ENCODE measurements at regions not wholly inside any gene's neighbourhood (a gene's known extent, or its start where the extent isn't known, plus 50 kb on each side); places are given as distances from the start of the nearest gene placed in this dataset.

- Histone ChIP-seq H3K4me1 (ENCODE audit: insufficient read depth, insufficient read length) (no peaks in the 10 kb centered on the region), H3K27me3 (ENCODE audit: insufficient read depth, insufficient read length) (no peaks in the 10 kb centered on the region), H3K36me3 (ENCODE audit: insufficient read depth, insufficient read length, low read length) (no peaks in the 10 kb centered on the region), H3K9me3 (ENCODE audit: insufficient read depth, low read length) (no peaks in the 10 kb centered on the region), H3K9ac (ENCODE audit: insufficient read length, low read depth) (no peak overlapping the region), H3K4me3 (ENCODE audit: insufficient read length, low read depth) (no peak overlapping the region)
- TF ChIP-seq YY1 (IDR thresholded peaks at IDR 0.05; ENCODE audit: insufficient read depth, insufficient read length), result no peak
- no peak for TF ChIP-seq ZNF274 (IDR thresholded peaks at IDR 0.05; ENCODE audit: low read depth, low read length)
- TF ChIP-seq SUZ12 (IDR thresholded peaks at IDR 0.05; ENCODE audit: extremely low read depth, insufficient read depth, insufficient read length), result no peak
- DNase-seq (ENCODE audit: low read depth, low spot score), result no peak
Measured at GRCh38 chr18:2448565-2449151, 122.6 kb downstream of the METTL4 start.

DNA sequence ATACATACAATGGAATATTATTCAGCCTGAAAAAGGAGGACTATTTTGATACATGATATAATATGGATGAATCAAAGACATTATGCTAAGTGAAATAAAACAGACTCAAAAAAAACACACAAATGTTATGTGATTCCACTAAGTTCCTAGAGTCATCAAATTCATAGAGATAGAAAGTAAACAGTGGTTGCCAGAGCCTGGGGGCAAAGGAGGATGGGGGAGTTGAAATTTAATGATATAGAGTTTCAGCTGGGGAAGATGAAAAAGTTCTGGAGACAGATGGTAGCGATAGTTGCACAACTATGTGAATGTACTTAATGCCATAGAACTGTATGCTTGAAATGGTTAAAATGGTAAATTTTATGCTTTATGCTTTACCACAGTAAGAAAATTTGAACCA is 119.7 kb downstream of the METTL4 start:
- no peak overlapping the region for H3K4me3 ChIP-seq (ENCODE audit: insufficient read length, low read depth)
- H3K9me3 ChIP-seq (ENCODE audit: insufficient read depth, low read length), result no peaks in the 10 kb centered on the region
- TF ChIP-seq ZNF274 (IDR thresholded peaks at IDR 0.05; ENCODE audit: low read depth, low read length) (no peak), SUZ12 (IDR thresholded peaks at IDR 0.05; ENCODE audit: extremely low read depth, insufficient read depth, insufficient read length) (no peak), YY1 (IDR thresholded peaks at IDR 0.05; ENCODE audit: insufficient read depth, insufficient read length) (no peak)
- no peak for DNase-seq (ENCODE audit: low read depth, low spot score)
- H3K27me3 ChIP-seq (ENCODE audit: insufficient read depth, insufficient read length), result no peaks in the 10 kb centered on the region
- H3K9ac ChIP-seq (ENCODE audit: insufficient read length, low read depth), result no peak overlapping the region
- H3K36me3 ChIP-seq (ENCODE audit: insufficient read depth, insufficient read length, low read length), result no peaks in the 10 kb centered on the region
- no peaks in the 10 kb centered on the region for H3K4me1 ChIP-seq (ENCODE audit: insufficient read depth, insufficient read length)

- Histone ChIP-seq H3K27me3 (ENCODE audit: insufficient read depth, insufficient read length) (no peaks in the 10 kb centered on the region), H3K9ac (ENCODE audit: insufficient read length, low read depth) (no peak overlapping the region), H3K4me1 (ENCODE audit: insufficient read depth, insufficient read length) (no peaks in the 10 kb centered on the region), H3K4me3 (ENCODE audit: insufficient read length, low read depth) (no peak overlapping the region), H3K9me3 (ENCODE audit: insufficient read depth, low read length) (no peaks in the 10 kb centered on the region), H3K36me3 (ENCODE audit: insufficient read depth, insufficient read length, low read length) (no peaks in the 10 kb centered on the region)
- no peak for TF ChIP-seq SUZ12 (IDR thresholded peaks at IDR 0.05; ENCODE audit: extremely low read depth, insufficient read depth, insufficient read length)
- no peak for TF ChIP-seq YY1 (IDR thresholded peaks at IDR 0.05; ENCODE audit: insufficient read depth, insufficient read length)
- TF ChIP-seq ZNF274 (IDR thresholded peaks at IDR 0.05; ENCODE audit: low read depth, low read length), result no peak
- DNase-seq (ENCODE audit: low read depth, low spot score), result no peak
Measured at GRCh38 chr18:2459886-2460285, 111.4 kb downstream of the METTL4 start.

GRCh38 chr18:2466978-2467377 is 104.3 kb downstream of the METTL4 start:
- TF ChIP-seq SUZ12 (IDR thresholded peaks at IDR 0.05; ENCODE audit: extremely low read depth, insufficient read depth, insufficient read length) (no peak), ZNF274 (IDR thresholded peaks at IDR 0.05; ENCODE audit: low read depth, low read length) (no peak), YY1 (IDR thresholded peaks at IDR 0.05; ENCODE audit: insufficient read depth, insufficient read length) (no peak)
- no peak for DNase-seq (ENCODE audit: low read depth, low spot score)
- Histone ChIP-seq H3K9me3 (ENCODE audit: insufficient read depth, low read length) (no peaks in the 10 kb centered on the region), H3K4me1 (ENCODE audit: insufficient read depth, insufficient read length) (no peaks in the 10 kb centered on the region), H3K9ac (ENCODE audit: insufficient read length, low read depth) (no peak overlapping the region), H3K27me3 (ENCODE audit: insufficient read depth, insufficient read length) (no peaks in the 10 kb centered on the region), H3K36me3 (ENCODE audit: insufficient read depth, insufficient read length, low read length) (no peaks in the 10 kb centered on the region), H3K4me3 (ENCODE audit: insufficient read length, low read depth) (no peak overlapping the region)

GRCh38 chr18:2468051-2468450 is 103.3 kb downstream of the METTL4 start:
- H3K9ac ChIP-seq (ENCODE audit: insufficient read length, low read depth), result no peak overlapping the region
- no peaks in the 10 kb centered on the region for H3K4me1 ChIP-seq (ENCODE audit: insufficient read depth, insufficient read length)
- no peaks in the 10 kb centered on the region for H3K27me3 ChIP-seq (ENCODE audit: insufficient read depth, insufficient read length)
- H3K9me3 ChIP-seq (ENCODE audit: insufficient read depth, low read length), result no peaks in the 10 kb centered on the region
- TF ChIP-seq ZNF274 (IDR thresholded peaks at IDR 0.05; ENCODE audit: low read depth, low read length) (no peak), SUZ12 (IDR thresholded peaks at IDR 0.05; ENCODE audit: extremely low read depth, insufficient read depth, insufficient read length) (no peak)
- H3K36me3 ChIP-seq (ENCODE audit: insufficient read depth, insufficient read length, low read length), result no peaks in the 10 kb centered on the region
- H3K4me3 ChIP-seq (ENCODE audit: insufficient read length, low read depth), result no peak overlapping the region
- no peak for DNase-seq (ENCODE audit: low read depth, low spot score)

- no peak overlapping the region for H3K9ac ChIP-seq (ENCODE audit: insufficient read length, low read depth)
- TF ChIP-seq YY1 (IDR thresholded peaks at IDR 0.05; ENCODE audit: insufficient read depth, insufficient read length), result no peak
- no peak for TF ChIP-seq ZNF274 (IDR thresholded peaks at IDR 0.05; ENCODE audit: low read depth, low read length)
- TF ChIP-seq SUZ12 (IDR thresholded peaks at IDR 0.05; ENCODE audit: extremely low read depth, insufficient read depth, insufficient read length), result no peak
- H3K36me3 ChIP-seq (ENCODE audit: insufficient read depth, insufficient read length, low read length), result no peaks in the 10 kb centered on the region
- no peak overlapping the region for H3K4me3 ChIP-seq (ENCODE audit: insufficient read length, low read depth)
- H3K9me3 ChIP-seq (ENCODE audit: insufficient read depth, low read length), result no peaks in the 10 kb centered on the region
- H3K4me1 ChIP-seq (ENCODE audit: insufficient read depth, insufficient read length), result no peaks in the 10 kb centered on the region
- H3K27me3 ChIP-seq (ENCODE audit: insufficient read depth, insufficient read length), result no peaks in the 10 kb centered on the region
- no peak for DNase-seq (ENCODE audit: low read depth, low spot score)
Measured at GRCh38 chr18:2471523-2471922, 99.8 kb downstream of the METTL4 start.

DNA sequence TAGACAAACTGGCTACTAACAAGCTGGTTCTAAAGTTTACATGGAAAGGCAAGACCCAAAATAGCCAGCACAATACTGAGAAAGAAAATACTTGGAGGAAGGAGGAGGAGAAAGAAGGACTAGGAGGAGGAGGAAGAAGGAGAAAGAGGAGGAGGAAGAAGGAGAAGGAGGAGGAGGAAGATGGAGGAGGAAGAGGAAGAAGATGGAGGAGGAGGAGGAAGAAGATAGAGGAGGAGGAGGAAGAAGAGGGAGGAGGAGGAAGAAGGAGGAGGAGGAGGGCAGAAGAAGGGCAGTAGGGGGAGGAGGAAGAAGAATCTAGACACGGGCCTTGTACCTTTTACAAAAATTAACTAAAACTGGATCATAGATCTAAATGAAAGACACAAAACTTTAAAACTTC is 92.6 kb downstream of the METTL4 start:
- no peak for TF ChIP-seq ZNF274 (IDR thresholded peaks at IDR 0.05; ENCODE audit: low read depth, low read length)
- TF ChIP-seq YY1 (IDR thresholded peaks at IDR 0.05; ENCODE audit: insufficient read depth, insufficient read length), result no peak
- TF ChIP-seq SUZ12 (IDR thresholded peaks at IDR 0.05; ENCODE audit: extremely low read depth, insufficient read depth, insufficient read length), result no peak
- H3K27me3 ChIP-seq (ENCODE audit: insufficient read depth, insufficient read length), result no peaks in the 10 kb centered on the region
- no peak for DNase-seq (ENCODE audit: low read depth, low spot score)
- no peaks in the 10 kb centered on the region for H3K9me3 ChIP-seq (ENCODE audit: insufficient read depth, low read length)
- H3K4me3 ChIP-seq (ENCODE audit: insufficient read length, low read depth), result no peak overlapping the region
- no peaks in the 10 kb centered on the region for H3K36me3 ChIP-seq (ENCODE audit: insufficient read depth, insufficient read length, low read length)
- H3K9ac ChIP-seq (ENCODE audit: insufficient read length, low read depth), result no peak overlapping the region
- H3K4me1 ChIP-seq (ENCODE audit: insufficient read depth, insufficient read length), result no peaks in the 10 kb centered on the region

All from NT2/D1 (cell line).